Osteoblast (primary cell): ENCODE measurements at regions not wholly inside any gene's neighbourhood (a gene's known extent, or its start where the extent isn't known, plus 50 kb on each side); places are given as distances from the start of the nearest gene placed in this dataset.

Experiments used
- DNase-seq: peaks from one replicate; pipeline ENCODE4 v3.0.0; 2011; ENCODE audit warnings: low spot score, mixed read lengths; ENCODE audit not compliant: insufficient read length; ENCODE audit errors: missing footprints
- H2AFZ ChIP-seq: 2 replicates; pipeline ENCODE4 v1.6.0; 2011; ENCODE audit warnings: mild to moderate bottlenecking, low read length
- H3K27ac ChIP-seq: 2 replicates; pipeline ENCODE4 v1.5.1; 2011; ENCODE audit warnings: mild to moderate bottlenecking, low read depth, low read length, moderate library complexity
- H3K27me3 ChIP-seq: 2 replicates; pipeline ENCODE4 v1.6.0; 2012; ENCODE audit warnings: mild to moderate bottlenecking, control low read depth, inconsistent platforms, low read length, moderate library complexity; ENCODE audit not compliant: insufficient read depth
- H3K36me3 ChIP-seq: 2 replicates; pipeline ENCODE4 v1.5.1; 2011; ENCODE audit warnings: mild to moderate bottlenecking, low read length, control low read depth, moderate library complexity; ENCODE audit not compliant: insufficient read depth
- H3K4me1 ChIP-seq: 2 replicates; pipeline ENCODE4 v1.5.1; 2011; ENCODE audit warnings: mild to moderate bottlenecking, low read length, control low read depth, moderate library complexity; ENCODE audit not compliant: insufficient read depth
- H3K4me2 ChIP-seq: 2 replicates; pipeline ENCODE4 v1.6.0; 2011; ENCODE audit warnings: mild to moderate bottlenecking, low read length; ENCODE audit not compliant: insufficient read depth
- H3K4me3 ChIP-seq: fragments of 200-600 bp; sonication (generic); 3 replicates; pipeline ENCODE4 v1.5.1; 2012; ENCODE audit warnings: mild to moderate bottlenecking, low read length, inconsistent platforms; ENCODE audit not compliant: insufficient read depth
- H3K79me2 ChIP-seq: 2 replicates; pipeline ENCODE4 v1.6.0; 2012; ENCODE audit warnings: mild to moderate bottlenecking, low read length, control low read depth, inconsistent platforms; ENCODE audit not compliant: insufficient read depth
- H3K9me3 ChIP-seq: 2 replicates; pipeline ENCODE4 v1.5.1; 2011; ENCODE audit warnings: low read depth, low read length, control low read depth
- H4K20me1 ChIP-seq: 2 replicates; pipeline ENCODE4 v1.6.0; 2012; ENCODE audit warnings: mild to moderate bottlenecking, low read length, control low read depth; ENCODE audit not compliant: insufficient read depth
- TF ChIP-seq, protein P1 (sequence below): IDR thresholded peaks from 2 replicates; pipeline ENCODE4 v1.5.1; 2011; ENCODE audit warnings: mild to moderate bottlenecking, low read depth, low read length, moderate library complexity; ENCODE audit errors: extremely low read depth

GRCh38 chr6:130683761-130684517 lies 143.3 kb upstream of the SMLR1 start:
- DNase-seq, result no peak
- H3K27ac ChIP-seq, result no peak overlapping the region
- no peaks in the 10 kb centered on the region for H3K27me3 ChIP-seq
- no peak overlapping the region for H3K4me3 ChIP-seq
- H3K4me1 ChIP-seq, result peaks cover 22% of the 10 kb centered on the region
- no peaks in the 10 kb centered on the region for H3K79me2 ChIP-seq
- TF ChIP-seq, protein P1, sequence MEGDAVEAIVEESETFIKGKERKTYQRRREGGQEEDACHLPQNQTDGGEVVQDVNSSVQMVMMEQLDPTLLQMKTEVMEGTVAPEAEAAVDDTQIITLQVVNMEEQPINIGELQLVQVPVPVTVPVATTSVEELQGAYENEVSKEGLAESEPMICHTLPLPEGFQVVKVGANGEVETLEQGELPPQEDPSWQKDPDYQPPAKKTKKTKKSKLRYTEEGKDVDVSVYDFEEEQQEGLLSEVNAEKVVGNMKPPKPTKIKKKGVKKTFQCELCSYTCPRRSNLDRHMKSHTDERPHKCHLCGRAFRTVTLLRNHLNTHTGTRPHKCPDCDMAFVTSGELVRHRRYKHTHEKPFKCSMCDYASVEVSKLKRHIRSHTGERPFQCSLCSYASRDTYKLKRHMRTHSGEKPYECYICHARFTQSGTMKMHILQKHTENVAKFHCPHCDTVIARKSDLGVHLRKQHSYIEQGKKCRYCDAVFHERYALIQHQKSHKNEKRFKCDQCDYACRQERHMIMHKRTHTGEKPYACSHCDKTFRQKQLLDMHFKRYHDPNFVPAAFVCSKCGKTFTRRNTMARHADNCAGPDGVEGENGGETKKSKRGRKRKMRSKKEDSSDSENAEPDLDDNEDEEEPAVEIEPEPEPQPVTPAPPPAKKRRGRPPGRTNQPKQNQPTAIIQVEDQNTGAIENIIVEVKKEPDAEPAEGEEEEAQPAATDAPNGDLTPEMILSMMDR, result no peak
- no peak overlapping the region for H3K4me2 ChIP-seq
- H3K9me3 ChIP-seq, result no peaks in the 10 kb centered on the region
- no peaks in the 10 kb centered on the region for H4K20me1 ChIP-seq
- H3K36me3 ChIP-seq, result no peaks in the 10 kb centered on the region
- H2AFZ ChIP-seq, result peak overlapping the region; percentile 54

- H3K4me3 ChIP-seq, result no peak overlapping the region
- no peak overlapping the region for H3K27ac ChIP-seq
- TF ChIP-seq, protein P1, result no peak
- no peak for DNase-seq
- no peak overlapping the region for H3K4me2 ChIP-seq
- H3K27me3 ChIP-seq, result no peaks in the 10 kb centered on the region
- no peaks in the 10 kb centered on the region for H3K36me3 ChIP-seq
- H3K9me3 ChIP-seq, result no peaks in the 10 kb centered on the region
- H4K20me1 ChIP-seq, result no peaks in the 10 kb centered on the region
- no peaks in the 10 kb centered on the region for H3K79me2 ChIP-seq
- peaks cover 15% of the 10 kb centered on the region for H3K4me1 ChIP-seq
- H2AFZ ChIP-seq, result peak overlapping the region; percentile 44
Observed at GRCh38 chr6:130692659-130693058, 134.5 kb upstream of the SMLR1 start.

- Histone ChIP-seq H3K4me1 (peaks cover 21% of the 10 kb centered on the region), H3K4me3 (no peak overlapping the region), H4K20me1 (no peaks in the 10 kb centered on the region), H3K79me2 (no peaks in the 10 kb centered on the region), H3K36me3 (no peaks in the 10 kb centered on the region), H3K9me3 (no peaks in the 10 kb centered on the region), H3K27me3 (no peaks in the 10 kb centered on the region), H2AFZ (no peak overlapping the region), H3K4me2 (no peak overlapping the region), H3K27ac (no peak overlapping the region)
- no peak for DNase-seq
- TF ChIP-seq, protein P1, result no peak
Observed at GRCh38 chr6:130693944-130694343, 133.3 kb upstream of the SMLR1 start.

DNA sequence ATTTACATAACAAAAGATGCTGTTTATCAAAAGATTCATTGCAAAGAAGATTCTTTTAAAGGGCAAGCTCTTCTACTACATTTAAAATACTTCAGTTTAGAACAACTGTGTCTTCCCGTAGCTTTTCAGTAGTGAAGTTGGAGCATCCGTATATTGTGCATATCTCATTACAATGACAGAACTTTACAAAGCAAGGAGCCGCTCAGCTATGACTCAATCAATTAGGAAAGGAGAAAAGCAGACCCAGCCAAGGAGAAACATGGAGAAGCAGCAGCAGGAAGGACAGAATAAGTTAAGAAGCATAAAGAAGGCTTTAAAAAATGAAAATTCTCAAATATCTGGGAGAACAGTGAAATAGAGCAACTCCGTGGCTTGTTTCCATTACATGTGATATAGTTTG lies 132.6 kb upstream of the SMLR1 start:
- H3K4me3 ChIP-seq, result no peak overlapping the region
- H3K4me2 ChIP-seq, result no peak overlapping the region

More for the DNA sequence above, 132.6 kb upstream of the SMLR1 start:
- H2AFZ ChIP-seq, result peak overlapping the region; percentile 32
- peaks cover 21% of the 10 kb centered on the region for H3K4me1 ChIP-seq
- H3K79me2 ChIP-seq, result no peaks in the 10 kb centered on the region
- no peaks in the 10 kb centered on the region for H3K27me3 ChIP-seq
- H3K27ac ChIP-seq, result no peak overlapping the region
- no peak for DNase-seq
- H3K9me3 ChIP-seq, result no peaks in the 10 kb centered on the region
- no peaks in the 10 kb centered on the region for H3K36me3 ChIP-seq
- no peaks in the 10 kb centered on the region for H4K20me1 ChIP-seq
- TF ChIP-seq, protein P1, result no peak
